Activated CD8-positive, alpha-beta T cell treated with anti-CD3 and anti-CD28 coated beads for 36 hours (primary cell): ENCODE measurements at regions not wholly inside any gene's neighbourhood (a gene's known extent, or its start where the extent isn't known, plus 50 kb on each side); places are given as distances from the start of the nearest gene placed in this dataset.

Experiments
- ATAC-seq: fragments of 200-7000 bp; cut with Tn5 transposase; one replicate; pipeline ENCODE4 v1.10.0; 2021; ENCODE audit warnings: mild to moderate bottlenecking, moderate library complexity
- CTCF ChIA-PET: fragments of 350-600 bp; sonication (Branson Sonifier 250); formaldehyde crosslinking; loops from one replicate; lab custom pipeline; 2021; ENCODE audit warnings: antibody characterized with exemption; lab: Charles Lee
- POLR2A ChIA-PET: fragments of 350-600 bp; sonication (Branson Sonifier 250); formaldehyde crosslinking; loops from one replicate; lab custom pipeline; 2021; ENCODE audit warnings: antibody characterized with exemption; lab: Charles Lee
- DNase-seq: peaks from one replicate; pipeline ENCODE4 v3.0.0-alpha.2; 2020
- H3K27ac Mint-ChIP-seq: one replicate; pipeline ENCODE4 v1.8.0; 2021; ENCODE audit warnings: mild to moderate bottlenecking, mixed read lengths
- H3K27me3 Mint-ChIP-seq: one replicate; pipeline ENCODE4 v1.8.0; 2021; ENCODE audit warnings: mixed read lengths
- H3K36me3 Mint-ChIP-seq: one replicate; pipeline ENCODE4 v1.8.0; 2021; ENCODE audit warnings: low read depth, mixed read lengths
- H3K4me1 Mint-ChIP-seq: one replicate; pipeline ENCODE4 v1.8.0; 2021; ENCODE audit warnings: low read depth, mixed read lengths
- H3K4me3 Mint-ChIP-seq: one replicate; pipeline ENCODE4 v1.8.0; 2021; ENCODE audit warnings: mild to moderate bottlenecking, moderate library complexity, mixed read lengths
- H3K9me3 Mint-ChIP-seq: one replicate; pipeline ENCODE4 v1.8.0; 2021; ENCODE audit warnings: mixed read lengths
- intact Hi-C: fragments of 100-400 bp; cut with micrococcal nuclease; formaldehyde crosslinking; loops from one replicate; pipeline ENCODE4 v1.10.0; 2022
- TF ChIP-seq, protein P1 (sequence below): fragments of 200-600 bp; IDR thresholded peaks from one replicate; pipeline ENCODE4 v1.8.0; 2022; ENCODE audit warnings: antibody characterized with exemption, mild to moderate bottlenecking

DNA sequence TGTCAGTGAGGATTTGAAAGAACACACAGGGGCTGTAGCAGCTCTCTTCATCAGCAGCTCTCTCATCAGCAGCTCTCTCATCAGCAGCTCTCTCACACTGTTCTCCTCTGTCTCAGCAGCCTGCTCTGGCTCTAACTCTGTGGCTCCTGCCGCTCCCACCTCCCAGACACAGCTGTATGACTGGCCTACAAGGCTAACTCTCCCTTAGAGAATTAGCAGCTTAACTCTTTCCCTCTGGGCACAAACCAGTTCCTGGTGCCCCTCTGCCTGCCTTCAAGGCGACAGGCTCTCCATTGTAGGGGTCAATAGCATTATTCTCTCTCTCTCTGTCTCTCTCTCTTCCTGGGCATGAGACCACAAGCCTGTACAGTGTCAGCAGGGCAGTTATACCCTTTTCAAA is 385.6 kb upstream of the PCDH10 start:
- H3K27ac Mint-ChIP-seq: no peak overlapping the region

DNA sequence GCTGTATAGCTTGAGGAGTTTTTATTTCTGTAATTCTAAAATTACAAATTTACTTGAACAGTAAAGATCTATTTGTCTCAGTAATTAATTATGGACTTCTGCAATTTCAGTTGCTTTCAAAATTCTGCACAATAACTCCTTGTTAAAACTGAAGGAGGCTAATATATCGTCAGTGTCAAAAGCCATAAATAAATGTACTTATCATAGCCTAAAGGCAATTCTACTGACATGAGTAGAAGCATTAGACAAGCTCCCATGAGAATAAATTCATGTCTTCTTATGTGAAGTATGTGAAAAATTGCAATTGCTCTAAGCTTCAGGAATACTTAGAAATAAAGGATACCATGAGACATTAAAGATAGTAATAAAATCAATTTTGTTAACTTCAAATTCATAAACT is 381.2 kb upstream of the PCDH10 start:
- ChIA-PET CTCF (no interaction called here), POLR2A (no interaction called here)
- Mint-ChIP-seq H3K4me3 (no peak overlapping the region), H3K36me3 (no peaks in the 10 kb centered on the region), H3K9me3 (peaks cover 6% of the 10 kb centered on the region), H3K27ac (no peak overlapping the region), H3K27me3 (no peaks in the 10 kb centered on the region), H3K4me1 (no peaks in the 10 kb centered on the region)
- TF ChIP-seq, protein P1, sequence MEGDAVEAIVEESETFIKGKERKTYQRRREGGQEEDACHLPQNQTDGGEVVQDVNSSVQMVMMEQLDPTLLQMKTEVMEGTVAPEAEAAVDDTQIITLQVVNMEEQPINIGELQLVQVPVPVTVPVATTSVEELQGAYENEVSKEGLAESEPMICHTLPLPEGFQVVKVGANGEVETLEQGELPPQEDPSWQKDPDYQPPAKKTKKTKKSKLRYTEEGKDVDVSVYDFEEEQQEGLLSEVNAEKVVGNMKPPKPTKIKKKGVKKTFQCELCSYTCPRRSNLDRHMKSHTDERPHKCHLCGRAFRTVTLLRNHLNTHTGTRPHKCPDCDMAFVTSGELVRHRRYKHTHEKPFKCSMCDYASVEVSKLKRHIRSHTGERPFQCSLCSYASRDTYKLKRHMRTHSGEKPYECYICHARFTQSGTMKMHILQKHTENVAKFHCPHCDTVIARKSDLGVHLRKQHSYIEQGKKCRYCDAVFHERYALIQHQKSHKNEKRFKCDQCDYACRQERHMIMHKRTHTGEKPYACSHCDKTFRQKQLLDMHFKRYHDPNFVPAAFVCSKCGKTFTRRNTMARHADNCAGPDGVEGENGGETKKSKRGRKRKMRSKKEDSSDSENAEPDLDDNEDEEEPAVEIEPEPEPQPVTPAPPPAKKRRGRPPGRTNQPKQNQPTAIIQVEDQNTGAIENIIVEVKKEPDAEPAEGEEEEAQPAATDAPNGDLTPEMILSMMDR: no peak
- ATAC-seq (no peak), DNase-seq (no peak)
- intact Hi-C loops: no loop called here

More for the DNA sequence above, 385.6 kb upstream of the PCDH10 start:
- no peaks in the 10 kb centered on the region for H3K36me3 Mint-ChIP-seq
- ATAC-seq (no peak), DNase-seq (no peak)
- no peaks in the 10 kb centered on the region for H3K27me3 Mint-ChIP-seq
- no peak overlapping the region for H3K4me3 Mint-ChIP-seq
- H3K4me1 Mint-ChIP-seq: no peaks in the 10 kb centered on the region
- POLR2A ChIA-PET: no interaction called here
- CTCF ChIA-PET: no interaction called here
- TF ChIP-seq, protein P1: no peak
- H3K9me3 Mint-ChIP-seq: peaks cover 3% of the 10 kb centered on the region
- intact Hi-C loops: no loop called here

DNA sequence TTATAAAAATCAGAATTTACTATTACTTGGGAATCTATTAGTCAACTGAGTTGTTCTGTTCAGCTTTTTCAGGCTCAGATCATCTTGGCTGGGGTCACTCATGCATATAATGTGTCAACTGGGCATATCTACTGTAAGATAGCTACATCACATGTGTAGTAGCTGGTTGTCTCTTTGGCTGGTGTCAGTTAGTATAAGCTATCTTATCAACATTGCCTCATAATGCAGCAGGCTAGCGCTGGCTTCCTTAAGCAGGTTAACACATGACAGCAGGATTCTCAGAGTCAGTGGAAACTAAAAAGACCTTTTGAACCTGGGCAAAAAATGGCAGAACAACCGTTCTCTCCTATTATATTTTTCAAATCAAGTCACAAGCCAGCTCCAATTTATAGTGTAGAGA is 378.3 kb upstream of the PCDH10 start:
- H3K9me3 Mint-ChIP-seq: peaks cover 7% of the 10 kb centered on the region
- POLR2A ChIA-PET: no interaction called here
- no peaks in the 10 kb centered on the region for H3K36me3 Mint-ChIP-seq
- H3K27ac Mint-ChIP-seq: no peak overlapping the region
- no peaks in the 10 kb centered on the region for H3K4me1 Mint-ChIP-seq
- no peaks in the 10 kb centered on the region for H3K27me3 Mint-ChIP-seq
- no peak for ATAC-seq
- CTCF ChIA-PET: interaction anchor here (0.6 kb wide), 1 partner anchor 42 kb away, joined by 5 read pairs; no protein-coding TSS in a partner anchor
- intact Hi-C loops: no loop called here
- no peak for DNase-seq
- TF ChIP-seq, protein P1: no peak
- H3K4me3 Mint-ChIP-seq: no peak overlapping the region

DNA sequence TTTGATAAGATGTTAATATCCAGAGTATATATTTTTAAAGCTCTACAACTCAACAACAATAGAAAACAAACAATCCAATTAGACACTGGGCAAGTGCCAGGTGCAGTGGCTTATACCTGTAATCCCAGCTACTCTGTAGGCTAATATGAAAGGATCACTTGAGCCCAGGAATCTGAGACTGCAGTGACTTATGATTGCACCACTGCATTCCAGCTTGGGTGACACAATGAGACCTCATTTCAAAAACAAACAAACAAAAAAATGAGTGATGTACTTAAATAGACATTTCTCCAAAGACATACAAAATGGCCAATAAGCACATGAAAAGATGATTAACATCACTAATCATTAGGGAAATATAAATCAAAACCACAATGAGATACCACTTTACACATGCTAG is 356.8 kb upstream of the PCDH10 start:
- Mint-ChIP-seq H3K9me3 (peaks cover 9% of the 10 kb centered on the region), H3K4me1 (no peaks in the 10 kb centered on the region)
- TF ChIP-seq, protein P1: no peak

DNA sequence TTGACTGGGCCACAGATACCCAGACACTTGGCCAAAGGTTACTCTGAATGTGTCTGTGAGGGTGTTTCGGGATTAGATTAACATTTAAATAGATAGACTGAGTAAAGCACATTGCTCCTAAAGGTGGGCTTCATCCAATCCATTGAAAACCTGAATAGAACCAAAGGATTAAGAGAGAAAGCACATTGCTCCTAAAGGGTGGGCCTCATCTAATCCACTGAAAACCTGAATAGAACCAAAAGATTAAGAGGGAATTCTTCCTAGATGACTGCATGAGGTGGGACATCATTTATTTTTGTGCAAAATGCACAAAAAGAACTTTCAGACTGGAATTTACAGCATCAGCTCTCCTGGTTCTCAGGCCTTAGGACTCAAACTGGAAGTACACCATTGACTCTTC is 351.2 kb upstream of the PCDH10 start:
- TF ChIP-seq, protein P1: no peak
- ChIA-PET POLR2A (no interaction called here), CTCF (no interaction called here)
- DNase-seq: no peak
- no peaks in the 10 kb centered on the region for H3K36me3 Mint-ChIP-seq
- H3K27me3 Mint-ChIP-seq: no peaks in the 10 kb centered on the region
- H3K4me3 Mint-ChIP-seq: no peak overlapping the region
- H3K27ac Mint-ChIP-seq: no peak overlapping the region
- no peaks in the 10 kb centered on the region for H3K4me1 Mint-ChIP-seq
- peaks cover 7% of the 10 kb centered on the region for H3K9me3 Mint-ChIP-seq
- intact Hi-C loops: no loop called here
- ATAC-seq: no peak

More for the DNA sequence above, 356.8 kb upstream of the PCDH10 start:
- H3K27ac Mint-ChIP-seq: no peak overlapping the region
- no peaks in the 10 kb centered on the region for H3K27me3 Mint-ChIP-seq
- CTCF ChIA-PET: no interaction called here
- ATAC-seq (no peak), DNase-seq (no peak)
- intact Hi-C loops: no loop called here
- H3K36me3 Mint-ChIP-seq: no peaks in the 10 kb centered on the region
- no peak overlapping the region for H3K4me3 Mint-ChIP-seq
- POLR2A ChIA-PET: no interaction called here
